GM12878 (cell line): ENCODE measurements at regions not wholly inside any gene's neighbourhood (a gene's known extent, or its start where the extent isn't known, plus 50 kb on each side); places are given as distances from the start of the nearest gene placed in this dataset.

ENCODE experiments used
- ATAC-seq: fragments of 200-7000 bp; cut with Tn5 transposase; 3 replicates; pipeline ENCODE4 v1.9.1; 2020; ENCODE audit warnings: mild to moderate bottlenecking, moderate library complexity
- BruUV-seq: library from RNA; stranded (reverse); fragments of 400-500 nt; replicated peaks from 2 replicates; lab custom pipeline; 2021; lab: Mats Ljungman, UMichigan
- CTCF ChIA-PET: fragments of 300-600 bp; sonication (Branson Sonifier 250); formaldehyde crosslinking; extraction: SDS; loops from one replicate; lab custom pipeline; 2021; ENCODE audit warnings: inconsistent platforms; lab: Yijun Ruan, JAX
- POLR2A ChIA-PET: fragments of 350-600 bp; formaldehyde crosslinking; extraction: SDS; loops from one replicate; lab custom pipeline; 2021; ENCODE audit warnings: inconsistent platforms; lab: Charles Lee
- RAD21 ChIA-PET: fragments of 300-600 bp; sonication (Branson Sonifier 250); formaldehyde crosslinking; loops from one replicate; lab custom pipeline; 2023; ENCODE audit warnings: antibody characterized with exemption; ENCODE audit not compliant: unreplicated experiment; lab: Charles Lee
- SMC1A ChIA-PET: fragments of 300-600 bp; sonication (Branson Sonifier 250); formaldehyde crosslinking; loops from one replicate; lab custom pipeline; 2023; ENCODE audit not compliant: unreplicated experiment, uncharacterized antibody; lab: Charles Lee
- DNase-seq: peaks from one replicate; pipeline ENCODE4 v3.0.0-alpha.2; 2011; ENCODE audit warnings: low read depth, low spot score
- FAIRE-seq: peaks from 3 replicates; lab custom pipeline; 2011; peaks lifted over from hg19 to GRCh38; lab: Jason Lieb, UNC
- H2AFZ ChIP-seq: 2 replicates; pipeline ENCODE4 v1.6.0; 2011; ENCODE audit warnings: low read depth, low read length, control low read depth; ENCODE audit not compliant: control insufficient read depth
- H3K27ac ChIP-seq: 2 replicates; pipeline ENCODE4 v1.5.1; 2011; ENCODE audit warnings: control low read depth; ENCODE audit not compliant: control insufficient read depth, insufficient read depth
- H3K27me3 ChIP-seq, 2 experiments: replicated peaks in 1 of 2; 2 replicates each; pipeline versions ENCODE4 v1.6.0 to v1.6.1; 2011; ENCODE audit warnings: low read length in 1 of 2; ENCODE audit not compliant: control insufficient read depth in 2 of 2, insufficient read depth in 2 of 2
- H3K36me3 ChIP-seq, 2 experiments: 2 replicates each; pipeline ENCODE4 v1.5.1; 2011; ENCODE audit warnings: low read length in 1 of 2; ENCODE audit not compliant: control insufficient read depth in 2 of 2, insufficient read depth in 2 of 2
- H3K4me1 ChIP-seq: 2 replicates; pipeline ENCODE4 v1.6.1; 2011; ENCODE audit warnings: mild to moderate bottlenecking, low read length, moderate library complexity, mixed read lengths; ENCODE audit not compliant: control insufficient read depth, insufficient read depth
- H3K4me2 ChIP-seq: 2 replicates; pipeline ENCODE4 v1.6.0; 2011; ENCODE audit warnings: control low read depth; ENCODE audit not compliant: control insufficient read depth, insufficient read depth
- H3K4me3 ChIP-seq: fragments of 200-600 bp; sonication (generic); 2 replicates; pipeline ENCODE4 v1.5.1; 2016
- H3K79me2 ChIP-seq: 2 replicates; pipeline ENCODE4 v1.6.0; 2011; ENCODE audit warnings: low read length; ENCODE audit not compliant: control insufficient read depth, insufficient read depth
- H3K9ac ChIP-seq: 2 replicates; pipeline ENCODE4 v1.8.0; 2011; ENCODE audit warnings: low read length, control low read depth, mixed read lengths; ENCODE audit not compliant: control insufficient read depth, insufficient read depth
- H3K9me3 ChIP-seq: replicated peaks from 3 replicates; pipeline ENCODE4 v1.5.1; 2011; ENCODE audit warnings: mild to moderate bottlenecking, low read length; ENCODE audit not compliant: control insufficient read depth, insufficient read depth
- H4K20me1 ChIP-seq: 2 replicates; pipeline ENCODE4 v1.6.0; 2011; ENCODE audit not compliant: control insufficient read depth, insufficient read depth
- CEBPB ChIP-seq, 2 experiments: fragments of 150-350 bp in 1 of 2; IDR thresholded peaks; 2 replicates each; pipeline ENCODE4 v1.6.1; 2012 to 2014; ENCODE audit warnings: low read depth in 2 of 2, low read length in 2 of 2, borderline replicate concordance in 1 of 2, inconsistent platforms in 1 of 2
- EP300 ChIP-seq, 2 experiments: fragments of 150-350 bp in 1 of 2; IDR thresholded peaks; 2 replicates each; pipeline ENCODE4 v1.6.1; 2011 to 2012; ENCODE audit warnings: low read depth in 2 of 2, low read length in 2 of 2, borderline replicate concordance in 1 of 2, improper control_type of control experiment in 1 of 2, inconsistent platforms in 1 of 2; ENCODE audit not compliant: control insufficient read depth in 1 of 2
- EZH2 ChIP-seq: IDR thresholded peaks from 2 replicates; pipeline ENCODE4 v1.6.1; 2012; ENCODE audit warnings: low read depth, mild to moderate bottlenecking, control low read depth, inconsistent platforms, low read length, borderline replicate concordance; ENCODE audit not compliant: control insufficient read depth
- IRF5 ChIP-seq: fragments of 450-650 bp; IDR thresholded peaks from 2 replicates; pipeline ENCODE4 v1.6.1; 2017; ENCODE audit warnings: borderline replicate concordance
- RB1 ChIP-seq: fragments of 450-650 bp; formaldehyde crosslinking; IDR thresholded peaks from 2 replicates; pipeline ENCODE4 v1.6.1; 2017; ENCODE audit warnings: mild to moderate bottlenecking, borderline replicate concordance
- TCF3 ChIP-seq: IDR thresholded peaks from 2 replicates; pipeline ENCODE4 v1.6.1; 2012; ENCODE audit warnings: low read depth, mild to moderate bottlenecking, low read length, borderline replicate concordance; ENCODE audit not compliant: insufficient read depth
- YY1 ChIP-seq: IDR thresholded peaks from 2 replicates; pipeline ENCODE4 v1.6.1; 2011; ENCODE audit warnings: low read depth, mild to moderate bottlenecking, low read length
- ZBTB40 ChIP-seq: fragments of 450-650 bp; IDR thresholded peaks from 2 replicates; pipeline ENCODE4 v1.6.1; 2016; ENCODE audit warnings: mild to moderate bottlenecking, moderate library complexity, borderline replicate concordance
- WGBS: methylation state at CpG from one replicate; pipeline ENCODE4 v1.1.6; 2016; ENCODE audit warnings: low lambda C conversion rate; ENCODE audit not compliant: insufficient replicate concordance, insufficient coverage; ENCODE audit errors: missing lambda C conversion rate; 5-methylcytosine and 5-hydroxymethylcytosine counted together
- in situ Hi-C: fragments of 300-500 bp; cut with MboI; formaldehyde crosslinking; loops from 9 replicates; pipeline ENCODE4 v1.14.3; 2018; ENCODE audit warnings: mixed read lengths
- intact Hi-C: fragments of 100-400 bp; cut with micrococcal nuclease; formaldehyde crosslinking; loops from one replicate; pipeline ENCODE4 v1.14.2; 2022; ENCODE audit not compliant: unreplicated experiment

- BruUV-seq, result no TSS peak
- H3K27me3 ChIP-seq, result no peaks in the 10 kb centered on the region
- H3K79me2 ChIP-seq, result no peaks in the 10 kb centered on the region
- SMC1A ChIA-PET, result no interaction called here
- no peaks in the 10 kb centered on the region for H3K36me3 ChIP-seq
- H3K27ac ChIP-seq, result no peak overlapping the region
- no peaks in the 10 kb centered on the region for H3K4me1 ChIP-seq
- no peak for DNase-seq
- FAIRE-seq, result no peak
- WGBS, result 100% methylated on average over 1 of the region's 1 CpG
- ATAC-seq, result no peak
- no peak overlapping the region for H2AFZ ChIP-seq
- no peak overlapping the region for H3K9ac ChIP-seq
- no peaks in the 10 kb centered on the region for H3K9me3 ChIP-seq
- CTCF ChIA-PET, result no interaction called here
- H3K4me2 ChIP-seq, result no peak overlapping the region
- RAD21 ChIA-PET, result no interaction called here
- H3K4me3 ChIP-seq, result no peak overlapping the region
- intact Hi-C loops (no loop called here), in situ Hi-C loops (loop anchor here (25.0 kb wide), 1 partner anchor 99 kb away; no protein-coding TSS in a partner anchor)
- POLR2A ChIA-PET, result no interaction called here
- no peaks in the 10 kb centered on the region for H4K20me1 ChIP-seq
- TF ChIP-seq IRF5, result no peak
- no peak for TF ChIP-seq ZBTB40
- no peak for TF ChIP-seq EZH2
- TF ChIP-seq RB1, result no peak
- TF ChIP-seq TCF3, result no peak
- TF ChIP-seq YY1, result no peak
- TF ChIP-seq EP300 (IDR thresholded peaks at IDR 0.05; ENCODE audit: borderline replicate concordance in 1 of 2, control insufficient read depth in 1 of 2, low read depth in 2 of 2, low read length in 2 of 2), result no peak
- no peak for TF ChIP-seq CEBPB (IDR thresholded peaks at IDR 0.05; ENCODE audit: borderline replicate concordance in 1 of 2, low read depth in 2 of 2, low read length in 2 of 2)
Measured at GRCh38 chr17:13311306-13311705, 290.4 kb downstream of the HS3ST3A1 start.
